Choroid plexus epithelial cell (primary cell): ENCODE measurements at regions not wholly inside any gene's neighbourhood (a gene's known extent, or its start where the extent isn't known, plus 50 kb on each side); places are given as distances from the start of the nearest gene placed in this dataset.

Experiments
- DNase-seq: peaks from one replicate; pipeline ENCODE4 v3.0.0-alpha.2; 2010; ENCODE audit warnings: low read depth
- H3K4me3 ChIP-seq: 2 replicates; pipeline ENCODE4 v1.5.1; 2011; ENCODE audit warnings: low read depth, mild to moderate bottlenecking, control low read depth, low read length, moderate library complexity
- TF ChIP-seq, protein P1 (sequence below): conservative IDR thresholded peaks from 2 replicates; pipeline ENCODE4 v1.5.1; 2011; ENCODE audit warnings: low read depth, mild to moderate bottlenecking, control low read depth, inconsistent platforms, low read length, moderate library complexity

DNA sequence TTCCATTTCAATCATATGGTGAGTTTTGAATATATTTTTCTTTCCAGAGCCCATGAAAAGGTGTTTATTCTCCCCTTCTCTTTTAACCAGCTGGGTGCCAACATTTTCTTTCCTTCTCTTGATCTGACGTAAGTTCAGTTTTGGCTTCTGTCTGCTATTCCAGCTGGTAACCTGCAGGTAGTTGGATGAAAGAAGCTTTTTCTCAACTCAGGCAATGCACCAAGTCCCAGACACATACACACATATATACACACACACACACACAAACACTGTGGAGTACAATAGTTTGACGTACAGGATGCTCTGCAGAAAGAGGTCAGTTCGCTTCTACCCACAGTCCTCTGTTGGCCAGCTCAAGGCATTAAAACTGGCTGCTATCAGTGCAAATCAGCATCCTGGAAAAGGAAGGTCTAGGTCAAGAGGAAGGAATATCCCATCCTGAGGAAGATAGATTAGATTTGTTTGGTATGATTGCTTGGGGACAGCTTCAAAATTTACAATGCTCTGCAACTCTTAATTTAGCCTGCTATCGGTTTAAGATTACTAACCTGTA is 214.3 kb upstream of the SEMA6A start:
- no peak overlapping the region for H3K4me3 ChIP-seq
- TF ChIP-seq, protein P1, sequence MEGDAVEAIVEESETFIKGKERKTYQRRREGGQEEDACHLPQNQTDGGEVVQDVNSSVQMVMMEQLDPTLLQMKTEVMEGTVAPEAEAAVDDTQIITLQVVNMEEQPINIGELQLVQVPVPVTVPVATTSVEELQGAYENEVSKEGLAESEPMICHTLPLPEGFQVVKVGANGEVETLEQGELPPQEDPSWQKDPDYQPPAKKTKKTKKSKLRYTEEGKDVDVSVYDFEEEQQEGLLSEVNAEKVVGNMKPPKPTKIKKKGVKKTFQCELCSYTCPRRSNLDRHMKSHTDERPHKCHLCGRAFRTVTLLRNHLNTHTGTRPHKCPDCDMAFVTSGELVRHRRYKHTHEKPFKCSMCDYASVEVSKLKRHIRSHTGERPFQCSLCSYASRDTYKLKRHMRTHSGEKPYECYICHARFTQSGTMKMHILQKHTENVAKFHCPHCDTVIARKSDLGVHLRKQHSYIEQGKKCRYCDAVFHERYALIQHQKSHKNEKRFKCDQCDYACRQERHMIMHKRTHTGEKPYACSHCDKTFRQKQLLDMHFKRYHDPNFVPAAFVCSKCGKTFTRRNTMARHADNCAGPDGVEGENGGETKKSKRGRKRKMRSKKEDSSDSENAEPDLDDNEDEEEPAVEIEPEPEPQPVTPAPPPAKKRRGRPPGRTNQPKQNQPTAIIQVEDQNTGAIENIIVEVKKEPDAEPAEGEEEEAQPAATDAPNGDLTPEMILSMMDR: no peak
- no peak for DNase-seq

DNA sequence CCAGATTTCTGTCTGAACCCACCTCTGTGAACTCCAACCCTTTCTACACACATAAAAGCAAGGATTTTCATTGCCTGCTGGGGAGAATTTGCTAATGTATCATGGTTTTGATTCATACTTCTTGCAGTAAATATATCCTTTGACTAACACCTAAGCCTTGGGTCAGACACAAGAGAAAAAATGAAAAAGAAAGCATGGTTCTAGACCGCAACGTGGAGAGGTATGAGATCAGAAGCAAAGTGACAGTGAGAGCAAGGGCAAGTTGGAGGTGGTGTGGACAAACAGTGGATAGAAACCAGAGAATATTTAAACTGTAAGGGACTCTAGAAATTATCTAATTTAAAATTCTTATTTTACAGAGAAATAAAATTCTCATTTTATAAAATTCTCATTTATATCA is 212.9 kb upstream of the SEMA6A start:
- no peak for DNase-seq
- TF ChIP-seq, protein P1: no peak
- H3K4me3 ChIP-seq: no peak overlapping the region

DNA sequence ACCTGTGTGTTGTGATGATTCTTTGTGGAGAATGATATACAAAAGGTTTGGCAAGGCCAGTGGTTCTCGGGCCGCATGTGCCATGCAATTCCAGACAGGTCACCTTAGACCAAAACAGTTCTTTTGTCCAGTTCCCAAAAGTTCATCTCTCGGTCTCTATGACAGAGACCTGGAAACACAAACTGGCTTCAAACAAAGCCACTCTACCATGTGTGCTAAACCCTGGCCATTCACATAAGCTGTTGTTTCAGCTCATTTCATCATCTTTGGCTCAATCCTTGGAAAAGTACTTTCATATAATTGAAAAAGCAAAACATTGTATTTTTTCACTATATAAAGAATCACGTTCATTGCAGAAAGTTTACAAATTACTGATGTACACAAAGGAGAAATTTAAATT is 210.5 kb upstream of the SEMA6A start:
- TF ChIP-seq, protein P1: no peak
- no peak overlapping the region for H3K4me3 ChIP-seq
- DNase-seq: peak; percentile 1

DNA sequence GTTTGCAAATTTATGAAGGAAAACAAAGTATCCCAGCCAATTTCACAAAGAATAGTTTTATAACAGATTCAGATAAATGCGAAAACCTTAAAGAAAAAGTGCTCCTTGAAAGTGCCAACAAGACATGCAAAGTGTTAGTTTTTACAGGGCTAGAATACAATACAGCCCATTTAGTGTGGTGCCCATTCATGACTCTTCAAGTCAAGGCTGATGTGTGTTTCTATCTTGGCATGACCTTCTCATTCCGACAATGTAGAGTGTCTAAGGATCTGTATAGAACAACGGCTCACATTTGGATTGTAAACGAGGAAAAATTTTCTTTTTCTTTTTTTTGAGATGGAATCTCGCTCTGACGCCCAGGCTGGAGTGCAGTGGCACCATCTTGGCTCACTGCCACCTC is 205.2 kb upstream of the SEMA6A start:
- TF ChIP-seq, protein P1: no peak

DNA sequence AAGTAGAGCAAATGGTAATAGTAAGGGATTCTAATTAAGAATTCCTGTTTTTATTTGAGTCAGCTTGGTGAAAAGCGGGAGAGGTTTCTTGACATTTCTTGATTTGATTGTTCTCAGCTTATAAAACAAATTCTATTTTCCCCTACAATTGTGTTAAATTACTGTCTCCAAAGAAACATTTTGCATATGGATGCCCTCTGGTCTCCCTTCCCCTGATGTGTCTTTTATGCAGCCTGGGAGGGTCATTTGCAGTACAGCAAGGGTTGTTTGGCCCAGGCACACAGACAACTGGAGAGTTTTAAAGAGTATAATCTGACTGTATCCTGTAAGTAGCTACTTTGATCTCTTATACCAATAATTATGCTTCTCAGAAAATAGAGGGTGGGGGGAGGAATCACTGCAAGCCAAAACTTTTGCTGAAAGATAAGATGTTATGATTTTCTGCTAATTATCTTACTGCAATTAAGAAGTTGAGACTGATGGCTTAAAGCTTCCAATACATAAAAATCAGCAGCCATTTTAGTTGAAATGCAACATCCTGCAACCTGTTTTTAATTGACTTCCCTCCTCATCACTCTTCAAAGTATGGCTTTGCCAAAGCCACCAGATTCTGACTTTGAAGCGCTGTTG is 204.1 kb upstream of the SEMA6A start:
- H3K4me3 ChIP-seq: no peak overlapping the region
- TF ChIP-seq, protein P1: no peak
- DNase-seq: no peak

More for the DNA sequence above, 205.2 kb upstream of the SEMA6A start:
- DNase-seq: no peak
- H3K4me3 ChIP-seq: no peak overlapping the region

DNA sequence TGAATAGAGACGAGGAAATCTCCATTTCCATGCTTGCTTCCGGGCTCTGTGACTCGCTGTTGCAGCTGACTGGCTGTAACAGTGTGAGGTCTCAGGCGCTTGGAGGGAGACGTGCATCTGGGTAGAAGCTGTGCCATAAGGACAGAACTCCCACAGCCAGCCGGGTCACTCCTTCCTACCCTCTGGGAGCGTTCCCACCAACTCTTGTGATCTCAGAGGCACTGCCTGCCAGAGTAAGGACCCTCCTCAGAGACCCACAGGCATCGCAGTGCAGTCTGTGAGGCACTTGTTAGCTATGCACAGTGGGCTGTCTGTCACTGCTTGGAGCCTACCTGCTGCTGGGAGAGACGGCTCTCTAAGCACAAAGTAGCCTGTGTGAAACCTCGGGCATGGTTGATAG is 203.4 kb upstream of the SEMA6A start:
- peak; percentile 22 for DNase-seq
- TF ChIP-seq, protein P1: no peak
- no peak overlapping the region for H3K4me3 ChIP-seq

DNA sequence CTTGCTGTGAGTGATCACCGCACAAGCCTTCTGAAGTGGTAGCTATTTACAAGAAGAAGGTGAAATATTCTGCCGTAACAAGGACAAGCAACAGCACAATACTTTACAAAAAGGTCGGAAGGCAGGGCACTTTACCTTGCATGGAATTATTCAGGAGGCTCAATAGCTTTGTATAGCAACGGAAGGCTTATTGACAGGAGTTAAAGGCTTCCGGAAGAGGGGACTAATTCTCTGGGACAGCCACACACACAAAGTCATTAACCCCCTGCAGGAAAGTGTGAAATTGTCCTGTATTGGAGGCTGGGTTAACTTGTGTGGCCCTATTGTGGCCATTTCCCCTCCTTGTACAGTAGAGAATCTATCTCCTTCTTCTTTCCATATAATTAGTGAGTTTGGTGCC is 199.3 kb upstream of the SEMA6A start:
- TF ChIP-seq, protein P1: no peak
- DNase-seq: no peak
- no peak overlapping the region for H3K4me3 ChIP-seq
